Astrocyte (in vitro differentiated cells and primary cell): ENCODE measurements at regions not wholly inside any gene's neighbourhood (a gene's known extent, or its start where the extent isn't known, plus 50 kb on each side); places are given as distances from the start of the nearest gene placed in this dataset.
"Not testable (repeated sequence)": the region's sequence is repeated elsewhere in the genome, so short reads cannot be mapped to it uniquely, and the experiment has no call there.

Source experiments
- DNase-seq: peaks from one replicate; pipeline ENCODE4 v3.0.0-alpha.2; 2010; ENCODE audit warnings: low read depth
- FAIRE-seq: peaks from 2 replicates; lab custom pipeline; 2011; peaks lifted over from hg19 to GRCh38; lab: Jason Lieb, UNC
- H2AFZ ChIP-seq: 2 replicates; pipeline ENCODE4 v1.6.0; 2012; ENCODE audit warnings: low read depth, low read length, inconsistent platforms
- H3K27ac ChIP-seq: 2 replicates; pipeline ENCODE4 v1.5.1; 2011; ENCODE audit warnings: low read depth, low read length, inconsistent platforms
- H3K27me3 ChIP-seq: 2 replicates; pipeline ENCODE4 v1.6.0; 2011; ENCODE audit warnings: low read length, inconsistent platforms; ENCODE audit not compliant: insufficient read depth
- H3K36me3 ChIP-seq: 2 replicates; pipeline ENCODE4 v1.5.1; 2011; ENCODE audit warnings: low read length, inconsistent platforms; ENCODE audit not compliant: insufficient read depth
- H3K4me1 ChIP-seq: 2 replicates; pipeline ENCODE4 v1.5.1; 2011; ENCODE audit warnings: low read length, inconsistent platforms; ENCODE audit not compliant: insufficient read depth
- H3K4me2 ChIP-seq: 2 replicates; pipeline ENCODE4 v1.6.0; 2012; ENCODE audit warnings: low read length, inconsistent platforms
- H3K4me3 ChIP-seq: 2 replicates; pipeline ENCODE4 v1.5.1; 2011; ENCODE audit warnings: low read depth, mild to moderate bottlenecking, low read length, inconsistent platforms; ENCODE audit not compliant: insufficient read depth
- H3K79me2 ChIP-seq: 2 replicates; pipeline ENCODE4 v1.6.0; 2012; ENCODE audit warnings: mild to moderate bottlenecking, low read length, inconsistent platforms; ENCODE audit not compliant: insufficient read depth
- H3K9ac ChIP-seq: 2 replicates; pipeline ENCODE4 v1.6.0; 2012; ENCODE audit warnings: mild to moderate bottlenecking, low read length, inconsistent platforms
- H3K9me3 ChIP-seq: 2 replicates; pipeline ENCODE4 v1.5.1; 2012; ENCODE audit warnings: low read depth, mild to moderate bottlenecking, low read length, inconsistent platforms; ENCODE audit not compliant: insufficient read depth
- H4K20me1 ChIP-seq: 2 replicates; pipeline ENCODE4 v1.6.0; 2012; ENCODE audit warnings: low read length, inconsistent platforms; ENCODE audit not compliant: insufficient read depth
- H3K27ac Mint-ChIP-seq: one replicate; pipeline ENCODE4 v1.8.0; 2021; ENCODE audit warnings: mild to moderate bottlenecking, mixed read lengths; ENCODE audit not compliant: unreplicated experiment
- H3K27me3 Mint-ChIP-seq: one replicate; pipeline ENCODE4 v1.8.0; 2021; ENCODE audit warnings: low read depth, mixed read lengths; ENCODE audit not compliant: unreplicated experiment
- H3K36me3 Mint-ChIP-seq: one replicate; pipeline ENCODE4 v1.8.0; 2021; ENCODE audit warnings: low read depth, mixed read lengths; ENCODE audit not compliant: unreplicated experiment
- H3K4me1 Mint-ChIP-seq: one replicate; pipeline ENCODE4 v1.8.0; 2021; ENCODE audit warnings: low read depth, mixed read lengths; ENCODE audit not compliant: unreplicated experiment
- H3K4me3 Mint-ChIP-seq: one replicate; pipeline ENCODE4 v1.8.0; 2021; ENCODE audit warnings: mild to moderate bottlenecking, moderate library complexity, mixed read lengths; ENCODE audit not compliant: unreplicated experiment
- H3K9me3 Mint-ChIP-seq: one replicate; pipeline ENCODE4 v1.8.0; 2021; ENCODE audit warnings: mild to moderate bottlenecking, mixed read lengths; ENCODE audit not compliant: unreplicated experiment
- EZH2 ChIP-seq: IDR thresholded peaks from 2 replicates; pipeline ENCODE4 v1.6.1; 2012; ENCODE audit warnings: mild to moderate bottlenecking, low read length, inconsistent platforms; ENCODE audit not compliant: insufficient read depth
- TF ChIP-seq, protein P1 (sequence below): IDR thresholded peaks from 2 replicates; pipeline ENCODE4 v1.5.1; 2011; ENCODE audit warnings: low read depth, mild to moderate bottlenecking, inconsistent platforms, low read length, moderate library complexity; ENCODE audit not compliant: insufficient read depth

DNA sequence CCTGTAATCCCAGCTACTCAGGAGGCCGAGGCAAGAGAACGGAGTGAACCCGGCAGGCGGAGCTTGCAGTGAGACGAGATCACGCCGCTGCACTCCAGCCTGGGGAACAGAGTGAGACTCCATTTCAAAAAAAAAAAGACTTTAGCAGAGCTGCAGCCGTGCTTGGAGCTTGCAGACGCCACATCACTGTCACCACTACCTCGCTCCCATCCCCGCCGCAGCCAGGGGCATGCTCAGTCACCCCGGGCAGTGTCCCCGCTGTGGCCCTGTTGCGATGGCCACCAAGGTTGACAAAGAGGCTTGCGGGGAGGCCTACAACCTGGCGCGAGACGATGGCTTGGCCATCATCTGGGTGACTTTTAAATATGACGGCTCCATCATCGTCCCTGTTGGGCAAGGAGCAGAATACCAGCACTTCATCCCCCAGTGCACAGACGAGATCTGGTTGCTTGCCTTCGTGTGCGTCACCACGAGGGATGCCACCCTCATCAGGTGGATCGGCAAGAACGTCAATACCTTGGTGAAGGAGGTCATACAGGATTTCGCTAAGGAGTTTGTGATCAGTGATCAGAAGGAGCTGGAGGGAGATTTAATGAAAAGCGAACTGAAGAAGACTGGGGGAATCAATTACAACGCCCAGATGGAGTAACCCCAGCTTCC lies 118.1 kb downstream of the TNFRSF13B start:
- Histone ChIP-seq H3K4me1 (no peaks in the 10 kb centered on the region), H3K36me3 (no peaks in the 10 kb centered on the region), H3K4me2 (no peak overlapping the region), H3K27ac (no peak overlapping the region), H4K20me1 (no peaks in the 10 kb centered on the region), H3K27me3 (no peaks in the 10 kb centered on the region), H3K79me2 (no peaks in the 10 kb centered on the region), H3K9me3 (no peaks in the 10 kb centered on the region), H3K9ac (no peak overlapping the region), H3K4me3 (no peak overlapping the region), H2AFZ (no peak overlapping the region)
- FAIRE-seq: no peak
- no peak overlapping the region for H3K4me3 Mint-ChIP-seq
- H3K27me3 Mint-ChIP-seq: peaks cover 25% of the 10 kb centered on the region
- DNase-seq: no peak
- no peak overlapping the region for H3K27ac Mint-ChIP-seq
- TF ChIP-seq EZH2: no peak
- TF ChIP-seq, protein P1, sequence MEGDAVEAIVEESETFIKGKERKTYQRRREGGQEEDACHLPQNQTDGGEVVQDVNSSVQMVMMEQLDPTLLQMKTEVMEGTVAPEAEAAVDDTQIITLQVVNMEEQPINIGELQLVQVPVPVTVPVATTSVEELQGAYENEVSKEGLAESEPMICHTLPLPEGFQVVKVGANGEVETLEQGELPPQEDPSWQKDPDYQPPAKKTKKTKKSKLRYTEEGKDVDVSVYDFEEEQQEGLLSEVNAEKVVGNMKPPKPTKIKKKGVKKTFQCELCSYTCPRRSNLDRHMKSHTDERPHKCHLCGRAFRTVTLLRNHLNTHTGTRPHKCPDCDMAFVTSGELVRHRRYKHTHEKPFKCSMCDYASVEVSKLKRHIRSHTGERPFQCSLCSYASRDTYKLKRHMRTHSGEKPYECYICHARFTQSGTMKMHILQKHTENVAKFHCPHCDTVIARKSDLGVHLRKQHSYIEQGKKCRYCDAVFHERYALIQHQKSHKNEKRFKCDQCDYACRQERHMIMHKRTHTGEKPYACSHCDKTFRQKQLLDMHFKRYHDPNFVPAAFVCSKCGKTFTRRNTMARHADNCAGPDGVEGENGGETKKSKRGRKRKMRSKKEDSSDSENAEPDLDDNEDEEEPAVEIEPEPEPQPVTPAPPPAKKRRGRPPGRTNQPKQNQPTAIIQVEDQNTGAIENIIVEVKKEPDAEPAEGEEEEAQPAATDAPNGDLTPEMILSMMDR: no peak
- H3K9me3 Mint-ChIP-seq: peaks cover 3% of the 10 kb centered on the region
- no peaks in the 10 kb centered on the region for H3K36me3 Mint-ChIP-seq
- no peaks in the 10 kb centered on the region for H3K4me1 Mint-ChIP-seq

DNA sequence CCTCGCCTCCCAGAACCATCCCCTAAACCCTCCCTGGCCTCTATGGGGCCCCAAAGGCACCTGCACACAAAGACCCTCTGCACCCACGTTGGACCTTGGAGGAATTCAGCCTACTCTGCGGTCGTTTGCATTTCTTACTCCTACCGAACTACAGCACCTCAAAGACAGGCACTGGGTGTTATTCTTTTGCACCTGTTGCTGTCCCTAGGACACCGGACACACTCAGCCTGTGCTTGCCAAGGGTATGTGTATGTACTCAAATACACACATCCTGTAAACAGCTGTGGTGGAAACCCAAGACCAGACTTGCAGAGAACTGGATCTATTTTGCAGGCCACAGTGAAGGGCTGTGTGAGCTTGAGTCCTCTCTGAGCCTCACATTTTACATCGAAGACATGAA lies 122.1 kb downstream of the TNFRSF13B start:
- not testable (repeated sequence) for H3K27ac Mint-ChIP-seq, H3K4me1 Mint-ChIP-seq, H3K36me3 ChIP-seq, H3K36me3 Mint-ChIP-seq, H3K27me3 ChIP-seq, FAIRE-seq, H3K4me3 Mint-ChIP-seq, H3K4me3 ChIP-seq, H2AFZ ChIP-seq, H3K9ac ChIP-seq, H3K4me1 ChIP-seq, DNase-seq, H3K27ac ChIP-seq, H4K20me1 ChIP-seq, H3K9me3 ChIP-seq, H3K9me3 Mint-ChIP-seq, H3K79me2 ChIP-seq, H3K4me2 ChIP-seq
- H3K27me3 Mint-ChIP-seq: peaks cover 19% of the 10 kb centered on the region

DNA sequence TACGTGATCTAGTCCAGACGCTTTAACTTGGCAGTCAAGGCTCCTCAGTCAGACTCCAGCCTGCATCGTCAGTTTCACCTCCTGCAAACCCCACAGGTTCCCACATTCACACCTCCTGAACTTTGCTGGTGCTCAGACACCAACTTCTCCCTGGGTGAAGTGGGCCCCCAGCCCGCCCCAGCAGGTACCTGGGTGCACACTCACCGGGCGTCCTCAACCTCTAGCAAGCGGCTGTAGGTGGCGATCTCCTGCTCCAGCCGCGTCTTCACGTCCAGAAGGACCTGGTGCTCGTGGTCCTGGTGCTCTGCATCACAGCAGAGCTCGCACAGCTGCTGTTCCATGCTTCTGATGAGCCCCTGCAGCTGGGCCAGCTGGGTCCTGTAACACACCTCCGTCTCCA lies 122.9 kb downstream of the TNFRSF13B start:
- H3K4me3 ChIP-seq, DNase-seq, H2AFZ ChIP-seq, H3K9ac ChIP-seq, H3K27me3 ChIP-seq, H3K9me3 ChIP-seq, H3K27ac ChIP-seq, H3K4me2 ChIP-seq, H3K9me3 Mint-ChIP-seq, H3K4me1 Mint-ChIP-seq, H3K4me1 ChIP-seq, H3K36me3 Mint-ChIP-seq, FAIRE-seq, H3K79me2 ChIP-seq, H3K36me3 ChIP-seq, H4K20me1 ChIP-seq, H3K27ac Mint-ChIP-seq, H3K4me3 Mint-ChIP-seq: not testable (repeated sequence)
- H3K27me3 Mint-ChIP-seq: peaks cover 10% of the 10 kb centered on the region

DNA sequence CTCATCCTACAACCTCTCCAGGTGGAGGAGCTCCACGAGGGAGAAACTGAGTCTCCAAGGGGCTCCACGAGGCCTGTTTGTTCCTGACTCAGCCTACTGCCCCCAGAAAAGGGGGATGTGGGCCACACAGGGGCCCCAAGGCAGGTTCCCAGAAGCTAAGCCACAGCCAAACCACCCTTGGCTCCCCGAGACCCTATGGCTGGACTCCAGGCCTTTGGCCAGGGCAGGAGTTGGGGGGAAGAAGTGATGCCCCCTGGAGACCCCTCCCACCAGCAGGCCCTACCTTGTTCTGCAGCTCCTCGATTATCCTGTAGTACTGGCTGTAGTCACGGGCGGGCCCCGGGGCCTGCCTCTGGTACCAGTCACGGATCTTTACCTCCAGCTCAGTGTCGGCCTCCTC lies 126.8 kb downstream of the TNFRSF13B start:
- H3K27me3 ChIP-seq, H3K27ac ChIP-seq, H3K36me3 ChIP-seq, H2AFZ ChIP-seq, H4K20me1 ChIP-seq, H3K4me3 Mint-ChIP-seq, H3K9me3 Mint-ChIP-seq, H3K4me3 ChIP-seq, FAIRE-seq, H3K4me1 ChIP-seq, H3K36me3 Mint-ChIP-seq, H3K9ac ChIP-seq, H3K9me3 ChIP-seq, H3K4me2 ChIP-seq, DNase-seq, H3K27me3 Mint-ChIP-seq, H3K27ac Mint-ChIP-seq, H3K79me2 ChIP-seq, H3K4me1 Mint-ChIP-seq: not testable (repeated sequence)

DNA sequence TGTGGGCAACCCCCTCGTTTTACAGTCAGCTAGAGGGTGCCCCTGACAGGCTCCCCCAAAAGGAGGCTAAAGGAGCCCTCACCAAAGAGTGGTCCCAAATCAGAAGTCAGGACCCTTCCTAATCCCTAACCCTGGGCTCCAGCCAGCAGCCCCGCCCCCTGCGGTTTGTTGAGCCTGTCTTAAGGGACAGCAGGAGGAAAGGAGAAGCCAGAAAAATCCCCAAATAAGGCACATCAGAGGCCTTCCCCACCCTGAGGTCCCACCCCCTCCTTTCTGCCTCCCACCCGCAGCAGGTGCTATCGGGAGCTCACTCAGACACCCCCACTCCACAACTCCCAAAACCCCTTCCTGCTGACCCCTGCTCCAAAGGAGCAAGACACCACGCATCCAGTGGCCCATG lies 127.2 kb downstream of the TNFRSF13B start:
- H4K20me1 ChIP-seq, H3K4me3 ChIP-seq, H3K4me3 Mint-ChIP-seq, H3K4me1 ChIP-seq, H3K36me3 Mint-ChIP-seq, H3K27me3 ChIP-seq, H3K4me2 ChIP-seq, H3K9me3 Mint-ChIP-seq, H3K27ac Mint-ChIP-seq, H3K27ac ChIP-seq, H3K9me3 ChIP-seq, FAIRE-seq, H3K9ac ChIP-seq, H2AFZ ChIP-seq, H3K27me3 Mint-ChIP-seq, DNase-seq, H3K79me2 ChIP-seq, H3K36me3 ChIP-seq, H3K4me1 Mint-ChIP-seq: not testable (repeated sequence)
